NCI-H2227 (cell line): ENCODE measurements at regions not wholly inside any gene's neighbourhood (a gene's known extent, or its start where the extent isn't known, plus 50 kb on each side); places are given as distances from the start of the nearest gene placed in this dataset.
"Not testable (repeated sequence)": the region's sequence is repeated elsewhere in the genome, so short reads cannot be mapped to it uniquely, and the experiment has no call there.

Experiments
- DNase-seq: peaks from one replicate; lab custom pipeline; 2025; ENCODE audit not compliant: unreplicated experiment; lab: John Stamatoyannopoulos, UW

DNA sequence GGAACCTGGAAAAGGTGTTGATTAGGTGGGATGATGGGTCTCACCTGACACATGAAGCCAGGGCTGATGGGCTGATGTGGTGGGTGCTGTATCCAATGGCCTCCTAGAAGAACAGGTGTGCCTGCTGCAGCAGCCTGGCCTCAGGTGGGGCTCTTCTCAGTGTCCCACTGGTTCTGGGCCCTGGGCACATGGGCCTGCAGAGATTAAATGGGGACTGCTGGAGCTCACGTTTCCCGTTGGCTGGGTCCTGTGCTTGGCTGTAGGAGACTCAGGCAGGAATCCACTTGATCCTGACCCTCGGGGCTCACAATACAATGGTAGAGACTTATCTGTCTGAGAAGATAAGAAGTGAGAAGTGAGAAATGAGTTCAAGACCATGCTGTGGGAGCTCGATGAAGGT is 170.9 kb downstream of the KCNS3 start:
- no peak for DNase-seq

DNA sequence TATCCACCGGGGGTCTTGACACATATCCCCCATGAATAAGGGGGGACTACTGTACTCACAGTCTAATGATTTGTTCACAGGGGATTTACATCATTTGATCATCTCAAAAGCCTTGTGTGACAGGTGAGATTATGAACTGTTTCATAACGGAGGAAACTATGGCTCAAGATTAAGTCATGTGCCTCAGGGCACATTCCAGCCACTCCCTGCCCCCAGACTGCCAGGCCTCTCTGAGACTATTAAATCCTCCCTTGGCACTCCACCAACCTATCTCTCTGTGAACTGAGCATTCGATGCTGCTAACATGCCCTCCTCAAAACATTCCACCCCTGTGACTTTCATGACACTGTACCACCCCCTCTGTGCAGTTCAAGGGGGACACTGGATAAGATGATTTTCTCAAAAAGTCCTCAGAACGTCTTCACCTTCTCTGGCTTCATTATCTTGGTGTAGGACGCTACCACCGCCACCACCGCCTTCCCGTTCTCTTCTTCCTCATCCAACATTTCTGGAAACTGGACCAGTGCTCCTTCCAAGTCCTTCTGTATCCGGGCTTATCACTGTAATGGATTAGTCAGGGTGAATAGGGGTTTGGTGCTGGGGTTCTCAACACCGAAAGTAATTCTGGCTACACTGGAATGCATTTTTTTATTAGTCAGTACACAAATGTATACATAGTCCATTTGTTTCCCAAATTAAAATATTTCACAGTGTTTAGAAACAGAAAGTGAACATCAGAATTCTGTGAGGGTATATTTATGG is 169.6 kb downstream of the KCNS3 start:
- no peak for DNase-seq

DNA sequence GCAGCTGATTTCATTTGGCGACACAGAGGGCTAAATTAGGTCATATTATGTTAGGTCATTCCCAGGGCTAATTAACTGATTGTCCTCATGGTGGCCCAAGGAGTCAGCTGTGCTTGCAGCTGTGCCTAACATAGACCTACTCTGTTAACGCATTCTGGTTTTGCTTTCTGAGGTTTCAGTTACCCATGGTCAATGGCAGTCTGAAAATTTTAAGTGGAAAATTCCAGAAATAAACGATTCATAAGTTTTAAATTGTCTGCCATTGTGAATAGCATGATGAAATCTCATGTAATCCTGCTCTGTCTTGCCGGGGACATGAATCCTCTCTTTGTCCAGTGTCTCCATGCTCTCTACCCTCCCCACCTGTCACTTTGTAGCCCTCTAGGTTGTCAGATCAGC is 168.7 kb downstream of the KCNS3 start:
- no peak for DNase-seq

DNA sequence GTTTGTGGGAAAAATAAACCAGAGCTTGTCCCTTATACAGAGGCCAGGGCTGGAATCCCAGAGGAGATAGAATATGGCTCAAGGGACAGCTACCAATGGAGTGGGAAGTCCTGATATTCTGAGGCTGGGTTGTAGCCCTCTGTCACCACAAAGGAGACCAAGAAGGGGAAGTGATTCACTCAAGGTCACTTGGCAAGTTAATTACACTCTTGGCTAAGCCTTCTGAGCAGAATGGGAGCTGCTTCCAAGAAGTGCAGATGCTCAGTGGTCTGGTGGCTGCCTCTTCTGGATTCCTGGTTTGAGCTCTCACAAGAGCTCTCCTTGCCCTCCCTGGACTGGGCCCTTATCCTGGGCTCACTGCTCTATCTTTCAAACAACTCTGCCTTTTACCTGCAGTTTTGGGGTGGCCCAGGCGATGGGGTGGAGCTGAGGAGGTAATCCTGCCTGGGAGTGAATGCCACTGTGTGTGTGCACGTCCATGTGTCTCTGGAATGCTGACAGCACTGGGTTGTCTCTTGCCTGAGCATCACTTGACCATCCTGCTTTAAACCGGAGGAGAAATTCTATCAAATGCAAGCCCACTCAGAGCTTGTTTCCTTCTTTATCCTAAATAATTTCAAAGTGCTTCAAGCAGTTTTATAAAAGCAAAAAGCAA is 168.2 kb downstream of the KCNS3 start:
- no peak for DNase-seq

DNA sequence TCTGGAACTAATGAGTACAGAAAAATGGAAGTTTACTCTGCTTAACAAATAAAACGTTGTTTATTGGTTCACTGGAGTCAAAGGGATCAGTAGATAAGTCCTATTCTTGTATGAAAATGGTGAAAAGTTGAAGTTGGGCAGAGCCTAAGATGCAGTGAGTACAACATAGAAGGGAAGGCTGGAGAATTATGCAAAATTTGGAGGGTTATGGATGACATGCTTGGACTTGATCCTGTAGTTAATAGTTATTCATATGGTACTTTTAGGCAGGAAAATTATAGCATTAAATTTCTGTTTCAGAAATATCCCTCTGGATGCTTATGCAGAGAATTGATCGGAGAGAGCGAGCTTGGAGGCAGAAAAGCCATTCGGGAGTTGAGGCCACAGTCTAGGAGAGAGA is 167.6 kb downstream of the KCNS3 start:
- DNase-seq: no peak

DNA sequence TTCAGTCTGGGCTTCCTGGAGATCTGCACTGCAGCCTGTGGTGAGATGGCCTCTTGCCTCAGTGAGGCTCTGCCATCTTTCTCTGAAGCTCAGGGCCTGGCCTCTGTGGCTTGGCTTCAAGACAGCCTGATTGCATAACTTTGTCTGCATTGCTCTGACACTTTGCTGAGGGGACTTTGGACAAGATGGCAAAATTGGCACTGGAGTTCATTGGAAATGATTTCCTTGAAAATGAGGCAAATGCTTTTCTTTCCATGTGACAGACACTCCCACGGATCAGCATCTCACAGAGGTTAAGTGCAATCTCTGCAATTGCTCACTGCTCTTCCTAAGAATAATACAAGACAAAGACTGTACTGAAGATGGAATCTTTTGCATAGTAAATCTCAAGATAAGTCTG is 166.8 kb downstream of the KCNS3 start:
- no peak for DNase-seq

DNA sequence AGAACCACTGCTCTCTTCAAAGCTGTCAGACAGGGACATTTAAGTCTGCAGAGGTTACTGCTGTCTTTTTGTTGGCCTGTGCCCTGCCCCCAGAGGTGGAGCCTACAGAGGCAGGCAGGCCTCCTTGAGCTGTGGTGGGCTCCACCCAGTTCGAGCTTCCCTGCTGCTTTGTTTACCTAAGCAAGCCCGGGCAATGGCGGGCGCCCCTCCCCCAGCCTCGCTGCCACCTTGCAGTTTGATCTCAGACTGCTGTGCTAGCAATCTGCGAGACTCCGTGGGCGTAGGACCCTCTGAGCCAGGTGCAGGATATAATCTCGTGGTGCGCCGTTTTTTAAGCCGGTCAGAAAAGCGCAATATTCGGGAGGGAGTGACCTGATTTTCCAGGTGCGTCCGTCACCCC is 138.9 kb downstream of the KCNS3 start:
- not testable (repeated sequence) for DNase-seq

DNA sequence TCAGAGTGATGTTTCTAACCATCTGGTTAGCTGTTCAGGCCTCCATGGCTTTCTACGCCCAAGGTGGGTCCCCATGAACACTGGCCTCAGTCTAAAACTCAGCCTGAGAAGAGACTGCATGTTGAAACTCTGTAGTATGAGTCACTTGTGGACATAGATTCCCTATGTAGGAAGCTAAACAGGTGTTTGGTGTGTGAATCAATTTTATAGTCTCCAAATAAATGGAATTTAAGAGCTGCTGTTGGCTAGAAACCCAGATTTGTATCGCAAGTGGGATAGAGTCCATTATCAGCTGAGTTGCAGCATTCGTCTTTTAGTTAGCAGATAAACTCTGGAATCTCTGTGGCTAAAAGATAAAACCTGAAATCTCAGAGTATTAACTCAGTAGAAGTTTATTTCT is 131.4 kb downstream of the KCNS3 start:
- DNase-seq: no peak

DNA sequence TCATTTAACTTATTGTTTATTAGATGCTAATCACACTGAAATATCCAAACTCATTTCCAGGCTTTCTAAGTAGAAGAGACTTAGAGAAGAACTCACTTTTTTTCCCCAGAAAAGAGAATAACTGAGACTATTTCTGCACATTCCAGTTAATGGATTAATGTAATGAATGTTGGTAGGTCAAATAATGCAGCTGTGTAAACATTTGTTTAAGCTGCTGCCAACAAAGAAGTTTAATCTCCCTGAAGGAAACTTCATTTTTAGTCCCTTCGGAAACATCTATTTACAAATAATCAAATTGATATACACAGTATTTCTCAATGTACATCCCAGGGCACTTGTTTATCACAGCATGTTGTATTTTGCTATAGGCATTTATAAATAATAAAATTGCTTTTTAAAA is 126.9 kb downstream of the KCNS3 start:
- DNase-seq: no peak

DNA sequence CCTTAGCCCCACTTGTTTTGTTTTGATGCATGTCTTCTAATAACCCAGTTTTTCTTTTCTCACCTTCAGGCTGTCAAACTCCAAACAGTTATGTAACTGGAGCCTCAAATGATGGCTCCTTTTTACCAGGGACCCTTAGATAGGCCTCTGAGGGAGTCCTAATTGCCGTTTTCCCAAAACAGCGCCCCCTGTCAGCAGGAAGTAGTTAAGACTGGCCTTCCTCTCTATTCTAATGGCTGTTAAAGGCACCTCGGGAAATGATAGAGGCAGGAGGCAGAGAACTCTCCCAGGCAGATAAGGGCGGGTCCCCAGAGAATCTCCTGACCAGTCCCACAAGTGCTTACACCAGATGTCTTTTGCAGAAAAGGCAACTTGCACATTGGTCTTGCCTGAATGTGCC is 123.2 kb downstream of the KCNS3 start:
- DNase-seq: no peak

DNA sequence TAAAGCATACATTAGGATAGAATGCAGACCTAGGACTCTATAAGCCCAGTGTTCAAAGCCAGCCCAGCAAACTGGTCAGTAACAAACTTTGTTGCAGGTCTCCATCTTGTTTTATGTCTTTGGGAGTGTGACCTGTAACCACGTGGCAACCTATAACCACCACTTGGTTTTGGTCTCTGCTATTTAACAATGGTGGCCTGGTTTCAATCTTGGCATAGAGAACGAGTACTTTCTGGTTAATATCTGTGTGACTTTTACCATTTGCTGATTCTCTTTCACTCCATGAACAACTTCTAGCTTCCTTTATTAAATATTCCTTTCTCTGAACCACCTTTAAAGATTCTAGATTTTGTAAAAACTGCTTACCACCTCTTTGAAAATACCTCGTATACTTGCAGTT is 118.5 kb downstream of the KCNS3 start:
- DNase-seq: no peak

DNA sequence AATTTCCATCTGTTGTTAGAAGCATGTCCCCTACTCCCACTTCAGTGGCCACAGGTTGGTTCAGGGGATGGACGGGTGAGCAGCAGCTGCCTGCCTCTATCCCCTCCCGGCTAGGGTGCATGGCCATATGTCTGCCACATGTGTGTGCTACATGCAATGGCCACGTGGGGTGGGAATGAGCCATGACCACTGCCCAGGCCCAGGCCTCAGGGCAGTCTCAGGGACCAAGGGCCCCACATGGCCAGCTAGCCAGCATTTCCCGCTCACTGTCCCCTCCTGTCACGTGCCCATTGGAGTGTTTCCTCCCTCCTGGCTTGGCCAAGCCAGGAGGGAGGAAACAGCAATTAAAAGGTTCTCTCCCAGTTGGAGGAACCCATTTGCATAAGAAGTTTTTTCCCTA is 117.1 kb downstream of the KCNS3 start:
- no peak for DNase-seq
